Breast epithelium (tissue), 4 donors: ENCODE measurements at regions not wholly inside any gene's neighbourhood (a gene's known extent, or its start where the extent isn't known, plus 50 kb on each side); places are given as distances from the start of the nearest gene placed in this dataset.

Experiments used
- DNase-seq, 2 donors: peaks; one replicate each; pipeline ENCODE4 v3.0.0-alpha.2; 2019; ENCODE audit warnings: low spot score in 2 of 2
- H3K27ac ChIP-seq, 2 donors: fragments of 200-600 bp; sonication (generic) in 1 of 2; one replicate each; pipeline ENCODE4 v1.5.1; 2016 to 2019; ENCODE audit warnings: mild to moderate bottlenecking in 1 of 2
- H3K27me3 ChIP-seq, 2 donors: fragments of 200-600 bp; sonication (generic) in 1 of 2; one replicate each; pipeline versions ENCODE4 v1.5.1 to v1.6.0; 2017 to 2019; ENCODE audit warnings: control low read depth in 1 of 2, mild to moderate bottlenecking in 1 of 2
- H3K36me3 ChIP-seq: fragments of 200-600 bp; one replicate; pipeline ENCODE4 v1.5.1; 2019
- H3K4me1 ChIP-seq, 2 donors: fragments of 200-600 bp; sonication (generic); one replicate each; pipeline ENCODE4 v1.5.1; 2016 to 2019; ENCODE audit warnings: control low read depth in 1 of 2
- H3K4me3 ChIP-seq, 3 donors: fragments of 200-600 bp; sonication (generic); 1 replicate in 2 of 3; 2 replicates in 1 of 3; pipeline ENCODE4 v1.5.1; 2016 to 2019; ENCODE audit warnings: mild to moderate bottlenecking in 3 of 3, moderate library complexity in 2 of 3
- H3K9me3 ChIP-seq, 2 donors: fragments of 200-600 bp; sonication (generic) in 1 of 2; one replicate each; pipeline ENCODE4 v1.5.1; 2016 to 2019; ENCODE audit warnings: control low read depth in 1 of 2
- POLR2A ChIP-seq: fragments of 450-650 bp; IDR thresholded peaks from one replicate; pipeline ENCODE4 v1.6.1; 2016; ENCODE audit warnings: antibody characterized with exemption, mild to moderate bottlenecking, moderate library complexity
- POLR2AphosphoS5 ChIP-seq, 3 donors: sonication (generic); formaldehyde crosslinking; IDR thresholded peaks; one replicate each; pipeline ENCODE4 v1.6.1; 2017; ENCODE audit warnings: antibody characterized with exemption in 3 of 3
- intact Hi-C: fragments of 100-400 bp; cut with DNase I; formaldehyde crosslinking; loops from one replicate; pipeline ENCODE4 v1.15.1; 2023; ENCODE audit warnings: low total_unique reads
- TF ChIP-seq, protein P1 (sequence below), 3 donors: fragments of 450-650 bp; IDR thresholded peaks; one replicate each; pipeline ENCODE4 v1.5.1; 2016 to 2017; ENCODE audit warnings: antibody characterized with exemption in 3 of 3, mild to moderate bottlenecking in 3 of 3, moderate library complexity in 3 of 3

DNA sequence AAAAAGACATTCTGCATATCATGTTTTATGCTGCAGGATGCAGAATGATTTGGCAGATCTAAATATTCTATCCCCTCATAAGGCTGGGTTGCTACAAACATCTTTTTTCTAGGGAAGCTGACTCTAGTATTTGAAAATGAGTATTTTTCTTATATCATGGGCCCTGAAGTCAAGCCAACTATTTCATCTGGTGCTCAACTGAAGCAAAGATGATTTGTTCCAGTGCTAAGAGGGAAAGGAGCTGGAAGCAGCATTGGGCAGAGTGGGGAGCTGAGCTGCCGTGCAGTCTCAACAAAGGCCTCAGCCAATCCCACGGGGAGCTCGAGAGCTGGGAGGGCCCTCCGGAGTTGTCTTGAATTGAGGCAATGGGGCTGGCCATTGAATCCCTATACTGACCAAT is 155.3 kb upstream of the SLCO3A1 start:
- Histone ChIP-seq H3K4me3 (no peak overlapping the region), H3K27ac (no peak overlapping the region), H3K9me3 (no peaks in the 10 kb centered on the region), H3K4me1 (peaks cover 0 to 6% of the 10 kb centered on the region in 2 donors), H3K27me3 (no peaks in the 10 kb centered on the region), H3K36me3 (no peaks in the 10 kb centered on the region)
- intact Hi-C loops: no loop called here
- TF ChIP-seq POLR2A (no peak), POLR2AphosphoS5 (IDR thresholded peaks at IDR 0.05) (no peak)
- TF ChIP-seq, protein P1, sequence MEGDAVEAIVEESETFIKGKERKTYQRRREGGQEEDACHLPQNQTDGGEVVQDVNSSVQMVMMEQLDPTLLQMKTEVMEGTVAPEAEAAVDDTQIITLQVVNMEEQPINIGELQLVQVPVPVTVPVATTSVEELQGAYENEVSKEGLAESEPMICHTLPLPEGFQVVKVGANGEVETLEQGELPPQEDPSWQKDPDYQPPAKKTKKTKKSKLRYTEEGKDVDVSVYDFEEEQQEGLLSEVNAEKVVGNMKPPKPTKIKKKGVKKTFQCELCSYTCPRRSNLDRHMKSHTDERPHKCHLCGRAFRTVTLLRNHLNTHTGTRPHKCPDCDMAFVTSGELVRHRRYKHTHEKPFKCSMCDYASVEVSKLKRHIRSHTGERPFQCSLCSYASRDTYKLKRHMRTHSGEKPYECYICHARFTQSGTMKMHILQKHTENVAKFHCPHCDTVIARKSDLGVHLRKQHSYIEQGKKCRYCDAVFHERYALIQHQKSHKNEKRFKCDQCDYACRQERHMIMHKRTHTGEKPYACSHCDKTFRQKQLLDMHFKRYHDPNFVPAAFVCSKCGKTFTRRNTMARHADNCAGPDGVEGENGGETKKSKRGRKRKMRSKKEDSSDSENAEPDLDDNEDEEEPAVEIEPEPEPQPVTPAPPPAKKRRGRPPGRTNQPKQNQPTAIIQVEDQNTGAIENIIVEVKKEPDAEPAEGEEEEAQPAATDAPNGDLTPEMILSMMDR (IDR thresholded peaks at IDR 0.05): no peak
- no peak for DNase-seq

DNA sequence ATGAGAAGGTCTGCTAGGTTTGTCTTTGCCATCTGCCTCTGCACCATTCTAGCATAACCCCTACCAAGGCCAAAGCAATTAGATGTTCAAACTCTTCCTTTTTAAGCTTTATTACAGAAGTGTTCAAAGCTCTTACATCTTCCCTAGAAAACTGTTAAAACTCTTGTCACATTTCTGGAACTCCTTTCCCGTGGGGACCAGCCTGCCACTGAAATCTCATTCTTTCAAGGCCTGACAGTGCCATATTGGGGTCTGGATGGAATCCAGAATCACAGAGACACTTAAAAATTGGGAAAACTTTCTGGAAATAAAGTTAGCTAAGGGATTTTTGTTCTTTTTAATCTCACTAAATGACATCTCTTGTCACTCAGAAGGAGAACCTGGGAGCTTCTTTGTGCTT is 153.8 kb upstream of the SLCO3A1 start:
- Histone ChIP-seq H3K36me3 (no peaks in the 10 kb centered on the region), H3K27me3 (no peaks in the 10 kb centered on the region), H3K4me3 (no peak overlapping the region), H3K27ac (no peak overlapping the region), H3K9me3 (no peaks in the 10 kb centered on the region), H3K4me1 (no peaks in the 10 kb centered on the region)
- intact Hi-C loops: loop anchor here (10.0 kb wide), 1 partner anchor 1745 kb away; no protein-coding TSS in a partner anchor
- TF ChIP-seq, protein P1 (IDR thresholded peaks at IDR 0.05): no peak
- DNase-seq: no peak

GRCh38 chr15:91703274-91703673 is 150.2 kb upstream of the SLCO3A1 start:
- H3K27me3 ChIP-seq: no peaks in the 10 kb centered on the region
- H3K36me3 ChIP-seq: no peaks in the 10 kb centered on the region
- no peaks in the 10 kb centered on the region for H3K9me3 ChIP-seq
- H3K27ac ChIP-seq: no peak overlapping the region
- DNase-seq: no peak
- H3K4me1 ChIP-seq: no peaks in the 10 kb centered on the region
- TF ChIP-seq POLR2AphosphoS5 (IDR thresholded peaks at IDR 0.05) (no peak), POLR2A (no peak)
- TF ChIP-seq, protein P1 (IDR thresholded peaks at IDR 0.05): no peak
- intact Hi-C loops: loop anchor here (10.0 kb wide), 1 partner anchor 1748 kb away; no protein-coding TSS in a partner anchor
- H3K4me3 ChIP-seq: no peak overlapping the region

DNA sequence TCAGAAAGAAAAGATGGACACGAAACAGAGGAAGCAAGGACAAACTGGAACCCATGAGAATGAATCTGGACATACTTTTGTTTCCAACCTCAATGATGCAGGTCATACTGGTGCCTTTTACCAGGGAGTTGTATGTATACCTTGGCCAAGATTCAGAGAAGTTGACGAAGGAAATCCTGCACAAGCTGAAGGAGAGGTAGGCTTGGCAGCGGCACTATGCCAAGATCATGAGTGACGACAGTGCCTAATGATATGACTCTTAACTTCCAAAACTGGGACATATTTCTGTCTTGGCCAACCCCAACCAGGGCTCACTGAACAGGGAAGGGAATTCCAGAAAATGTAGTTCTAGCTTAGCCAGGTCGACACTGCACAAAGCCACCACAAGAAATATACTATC is 149.2 kb upstream of the SLCO3A1 start:
- DNase-seq: no peak
- H3K4me3 ChIP-seq: no peak overlapping the region
- H3K4me1 ChIP-seq: no peaks in the 10 kb centered on the region
- H3K36me3 ChIP-seq: no peaks in the 10 kb centered on the region
- H3K27ac ChIP-seq: no peak overlapping the region
- intact Hi-C loops: loop anchor here (10.0 kb wide), 1 partner anchor 1750 kb away; no protein-coding TSS in a partner anchor
- no peaks in the 10 kb centered on the region for H3K27me3 ChIP-seq
- no peaks in the 10 kb centered on the region for H3K9me3 ChIP-seq
- TF ChIP-seq, protein P1 (IDR thresholded peaks at IDR 0.05): no peak
- TF ChIP-seq POLR2AphosphoS5 (IDR thresholded peaks at IDR 0.05) (no peak), POLR2A (no peak)

DNA sequence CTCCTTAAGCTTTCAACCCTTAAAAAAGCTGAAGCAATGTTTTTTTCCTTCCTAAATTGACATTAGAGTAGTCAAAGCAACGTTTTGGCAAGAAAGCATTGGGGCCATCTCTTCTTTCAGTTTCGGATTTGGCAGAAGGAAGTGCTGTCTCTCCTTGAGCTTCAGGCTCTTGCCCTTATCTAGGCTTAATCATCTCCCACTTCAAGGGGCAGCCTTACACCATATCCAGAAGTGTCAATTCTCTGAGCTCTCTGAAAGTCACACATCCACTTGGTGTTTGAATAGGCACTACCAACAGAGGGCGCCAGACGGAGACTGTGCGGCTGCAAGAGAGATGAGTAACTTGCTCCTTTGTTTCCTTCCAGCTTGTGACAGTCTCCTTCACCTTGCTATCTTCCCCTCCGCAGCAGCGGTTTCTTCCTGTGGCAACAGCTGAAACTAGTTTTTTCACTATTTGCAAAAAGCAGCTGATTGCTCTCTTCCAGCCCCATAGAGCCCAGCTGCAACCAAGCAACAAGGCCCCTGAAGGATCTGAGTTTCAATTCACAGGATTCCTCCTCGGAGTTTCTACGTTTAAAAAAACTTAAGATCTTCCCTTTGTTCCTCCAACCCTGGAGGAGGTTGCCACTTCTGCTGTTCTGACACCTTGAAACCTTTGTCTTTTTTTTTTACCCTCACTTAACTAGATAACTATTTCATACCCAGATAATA is 147.0 kb upstream of the SLCO3A1 start:
- intact Hi-C loops: loop anchor here (10.0 kb wide), 1 partner anchor 1752 kb away; no protein-coding TSS in a partner anchor
- Histone ChIP-seq H3K27ac (peak overlapping the region in 1 of 2 donors; percentile 74), H3K4me3 (peak overlapping the region in 1 of 3 donors; percentile 35)

More for the DNA sequence above, 147.0 kb upstream of the SLCO3A1 start:
- no peaks in the 10 kb centered on the region for H3K4me1 ChIP-seq
- no peaks in the 10 kb centered on the region for H3K36me3 ChIP-seq
- H3K27me3 ChIP-seq: no peaks in the 10 kb centered on the region
- DNase-seq: peak; percentile 64 to 68
- no peaks in the 10 kb centered on the region for H3K9me3 ChIP-seq
- TF ChIP-seq POLR2AphosphoS5 (IDR thresholded peaks at IDR 0.05) (peak in 1 of 3 donors; percentile 29), POLR2A (no peak)
- TF ChIP-seq, protein P1 (IDR thresholded peaks at IDR 0.05): peak; percentile 72 to 84 (median 83)
